Common myeloid progenitor, CD34-positive (primary cell): ENCODE measurements at regions not wholly inside any gene's neighbourhood (a gene's known extent, or its start where the extent isn't known, plus 50 kb on each side); places are given as distances from the start of the nearest gene placed in this dataset.
"Not testable (repeated sequence)": the region's sequence is repeated elsewhere in the genome, so short reads cannot be mapped to it uniquely, and the experiment has no call there.

Experiments
- CTCF ChIA-PET: fragments of 350-600 bp; sonication (Branson Sonifier 250); formaldehyde crosslinking; loops from one replicate; lab custom pipeline; 2021; ENCODE audit warnings: antibody characterized with exemption; lab: Charles Lee
- POLR2A ChIA-PET: fragments of 350-600 bp; sonication (Branson Sonifier 250); formaldehyde crosslinking; loops from one replicate; lab custom pipeline; 2021; ENCODE audit warnings: antibody characterized with exemption; lab: Charles Lee
- DNase-seq, 3 donors: peaks; one replicate each; pipeline versions ENCODE4 v3.0.0 to v3.0.0-alpha.2; 2013
- H3K27ac ChIP-seq, 2 experiments: 1 replicate in 1 of 2; 2 replicates in 1 of 2; pipeline ENCODE4 v1.7.0; 2013; ENCODE audit warnings: inconsistent platforms in 2 of 2, low read length in 2 of 2, mild to moderate bottlenecking in 2 of 2, low read depth in 1 of 2, moderate library complexity in 1 of 2; ENCODE audit not compliant: severe bottlenecking in 2 of 2, insufficient read depth in 1 of 2, poor library complexity in 1 of 2
- H3K27me3 ChIP-seq, 5 experiments: replicated peaks in 2 of 5; 1 replicate in 3 of 5; 2 replicates in 2 of 5; pipeline versions ENCODE4 v1.6.1 to v1.7.0; 2013; ENCODE audit warnings: low read length in 4 of 5, mild to moderate bottlenecking in 2 of 5, moderate library complexity in 2 of 5, inconsistent platforms in 1 of 5; ENCODE audit not compliant: insufficient read depth in 5 of 5, control insufficient read depth in 4 of 5
- H3K36me3 ChIP-seq, 4 experiments: 1 replicate in 2 of 4; 2 replicates in 2 of 4; pipeline versions ENCODE4 v1.6.1 to v1.7.0; 2013; ENCODE audit warnings: low read length in 3 of 4, control low read depth in 1 of 4, mild to moderate bottlenecking in 1 of 4; ENCODE audit not compliant: control insufficient read depth in 4 of 4, insufficient read depth in 4 of 4
- H3K4me1 ChIP-seq, 4 experiments: 1 replicate in 3 of 4; 2 replicates in 1 of 4; pipeline versions ENCODE4 v1.6.1 to v1.7.1; 2013; ENCODE audit warnings: low read length in 3 of 4, mild to moderate bottlenecking in 3 of 4, control low read depth in 1 of 4, inconsistent platforms in 1 of 4, moderate library complexity in 1 of 4; ENCODE audit not compliant: control insufficient read depth in 4 of 4, insufficient read depth in 4 of 4; ENCODE audit errors: control extremely low read depth in 1 of 4
- H3K4me3 ChIP-seq, 7 experiments: 1 replicate in 4 of 7; 2 replicates in 3 of 7; pipeline versions ENCODE4 v1.5.1 to v1.7.0; 2013; ENCODE audit warnings: mild to moderate bottlenecking in 7 of 7, low read length in 6 of 7, moderate library complexity in 6 of 7, inconsistent platforms in 2 of 7, low read depth in 2 of 7, control low read depth in 1 of 7; ENCODE audit not compliant: insufficient read depth in 4 of 7, control insufficient read depth in 1 of 7; ENCODE audit errors: extremely low read depth in 1 of 7
- H3K9me3 ChIP-seq, 5 experiments: 1 replicate in 4 of 5; 2 replicates in 1 of 5; pipeline versions ENCODE4 v1.6.1 to v1.7.1; 2013; ENCODE audit warnings: low read length in 4 of 5, mild to moderate bottlenecking in 2 of 5, inconsistent platforms in 1 of 5, low read depth in 1 of 5, moderate library complexity in 1 of 5; ENCODE audit not compliant: control insufficient read depth in 4 of 5, insufficient read depth in 2 of 5; ENCODE audit errors: control extremely low read depth in 1 of 5
- WGBS: methylation state at CpG from one replicate; pipeline ENCODE4 v1.1.5; 2013; ENCODE audit not compliant: insufficient coverage; 5-methylcytosine and 5-hydroxymethylcytosine counted together

DNA sequence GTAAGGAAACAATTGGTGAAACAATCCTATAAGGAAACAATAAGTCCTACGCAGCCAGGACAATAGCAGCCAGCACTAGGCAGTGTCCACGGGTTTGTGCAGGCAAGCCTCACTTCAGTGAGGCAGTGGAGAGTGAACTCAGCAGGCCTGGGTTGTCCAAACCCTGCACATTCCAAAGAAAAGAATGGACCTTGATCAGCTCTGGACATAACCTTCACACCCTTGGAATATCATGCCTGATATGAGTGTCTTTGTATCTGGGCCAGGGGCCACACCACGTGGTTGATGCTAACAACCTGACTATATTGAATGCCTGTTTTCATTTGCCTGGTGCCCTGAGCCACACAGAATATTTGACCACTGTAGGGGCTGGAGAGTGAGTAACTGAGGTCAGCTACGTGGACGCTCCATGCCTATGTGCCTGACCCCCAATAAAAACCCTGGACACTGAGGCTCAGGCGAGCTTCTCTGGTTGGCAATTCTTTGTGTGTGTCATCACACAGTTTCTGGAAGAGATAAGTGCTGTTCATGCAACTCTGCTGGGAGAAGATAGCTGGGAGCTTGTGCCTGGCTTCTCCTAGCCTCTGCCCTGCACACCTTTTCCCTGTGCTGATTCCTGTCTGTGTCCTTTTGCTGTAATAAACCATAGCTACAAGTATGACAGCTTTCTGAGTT is 81.4 kb upstream of the NCOR2 start:
- ChIA-PET POLR2A (no interaction called here), CTCF (interaction anchor here (1.0 to 2.4 kb wide), 4 partner anchors 13 to 119 kb away, joined by 3 to 6 read pairs (median 4); no protein-coding TSS in a partner anchor)
- Histone ChIP-seq H3K36me3 (no peaks in the 10 kb centered on the region), H3K4me3 (no peak overlapping the region), H3K27ac (no peak overlapping the region), H3K27me3 (no peaks in the 10 kb centered on the region), H3K9me3 (peaks cover 0 to 18% (median 11%) of the 10 kb centered on the region in 5 experiments), H3K4me1 (peaks cover 0 to 24% (median 22%) of the 10 kb centered on the region in 4 experiments)
- DNase-seq: no peak
- 83% methylated on average over 6 of the region's 6 CpGs for WGBS

- Histone ChIP-seq H3K4me1 (peaks cover 0 to 14% (median 12%) of the 10 kb centered on the region in 4 experiments), H3K4me3 (no peak overlapping the region), H3K9me3 (peaks cover 0 to 18% (median 11%) of the 10 kb centered on the region in 5 experiments), H3K27me3 (no peaks in the 10 kb centered on the region), H3K36me3 (no peaks in the 10 kb centered on the region), H3K27ac (no peak overlapping the region)
- ChIA-PET POLR2A (no interaction called here), CTCF (interaction anchor here (1.0 kb wide), 1 partner anchor 11 kb away, joined by 3 read pairs; no protein-coding TSS in a partner anchor)
- DNase-seq: no peak
- WGBS: 100% methylated on average over 4 of the region's 6 CpGs
Measured at GRCh38 chr12:124647316-124647715, 79.9 kb upstream of the NCOR2 start.

DNA sequence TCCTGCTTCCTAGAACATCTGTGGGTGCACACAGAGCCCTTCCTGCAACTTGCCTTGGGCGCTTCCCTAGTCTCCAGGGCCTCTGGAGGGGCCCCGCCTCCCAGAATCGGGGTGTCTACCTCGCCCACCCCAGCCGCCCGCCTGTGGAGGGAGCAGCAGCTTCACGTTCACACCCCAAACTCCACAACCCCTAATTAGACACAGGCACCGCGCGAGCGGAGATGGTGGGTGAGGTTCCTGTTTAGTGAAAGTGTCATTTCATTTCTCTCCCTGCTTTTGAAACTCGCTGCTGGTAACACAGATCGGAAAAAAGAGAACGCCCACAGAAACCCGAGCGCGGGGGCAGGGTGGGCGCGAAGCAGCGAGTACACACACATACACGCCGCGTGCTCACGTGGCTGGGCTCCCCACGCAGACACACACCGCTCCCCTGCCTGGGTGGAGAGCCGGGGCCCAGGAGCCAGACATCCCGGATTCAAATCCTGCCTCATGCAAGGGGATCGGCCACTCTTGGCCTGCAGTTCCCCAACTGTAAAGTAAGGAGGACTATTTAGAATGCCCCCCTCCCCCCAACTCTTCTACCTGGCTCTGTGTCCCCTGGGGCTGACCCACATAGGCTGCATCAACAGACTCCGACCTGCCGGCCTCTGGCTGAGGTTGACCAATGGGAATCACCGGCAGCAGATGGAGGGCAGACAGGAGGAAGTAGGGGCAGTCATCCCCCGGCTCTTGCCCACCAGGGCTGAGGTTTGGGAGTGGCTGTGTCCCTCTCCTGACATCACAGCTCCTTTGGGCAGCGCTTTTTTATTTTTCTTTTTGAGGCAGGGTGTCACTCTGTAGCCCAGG is 79.2 kb upstream of the NCOR2 start:
- 33% methylated on average over 21 of the region's 34 CpGs for WGBS
- Histone ChIP-seq H3K9me3 (peaks cover 0 to 18% (median 11%) of the 10 kb centered on the region in 5 experiments), H3K4me3 (peak overlapping the region in 3 of 7 experiments; percentile 30 to 41 (median 37)), H3K4me1 (peaks cover 0 to 14% (median 12%) of the 10 kb centered on the region in 4 experiments), H3K27me3 (no peaks in the 10 kb centered on the region), H3K27ac (no peak overlapping the region), H3K36me3 (no peaks in the 10 kb centered on the region)
- ChIA-PET POLR2A (interaction anchor here (0.6 kb wide), 1 partner anchor 37 kb away, joined by 3 read pairs; no protein-coding TSS in a partner anchor), CTCF (interaction anchor here (1.0 kb wide), 1 partner anchor 11 kb away, joined by 3 read pairs; no protein-coding TSS in a partner anchor)
- DNase-seq: peak; percentile 46 to 82 (median 76)

GRCh38 chr12:124645530-124646244 is 78.3 kb upstream of the NCOR2 start:
- WGBS: 95% methylated on average over 9 of the region's 18 CpGs

GRCh38 chr12:124643768-124644167 is 76.4 kb upstream of the NCOR2 start:
- H3K4me1 ChIP-seq: peaks cover 0 to 14% (median 12%) of the 10 kb centered on the region in 4 experiments
- DNase-seq, POLR2A ChIA-PET, H3K36me3 ChIP-seq, H3K27ac ChIP-seq, CTCF ChIA-PET, H3K27me3 ChIP-seq, H3K4me3 ChIP-seq, H3K9me3 ChIP-seq: not testable (repeated sequence)
- whole genome bisulfite sequencing: 100% methylated on average over 4 of the region's 6 CpGs

More at GRCh38 chr12:124645530-124646244, 78.3 kb upstream of the NCOR2 start:
- ChIA-PET POLR2A (interaction anchor here (0.6 kb wide), 1 partner anchor 36 kb away, joined by 3 read pairs; no protein-coding TSS in a partner anchor), CTCF (interaction anchor here (1.0 to 1.6 kb wide), 2 partner anchors 23 to 112 kb away, joined by 3 to 4 read pairs; no protein-coding TSS in a partner anchor)
- H3K27me3 ChIP-seq: no peaks in the 10 kb centered on the region
- no peak overlapping the region for H3K27ac ChIP-seq
- peaks cover 0 to 18% (median 11%) of the 10 kb centered on the region in 5 experiments for H3K9me3 ChIP-seq
- H3K36me3 ChIP-seq: no peaks in the 10 kb centered on the region
- DNase-seq: no peak
- H3K4me3 ChIP-seq: peak overlapping the region in 2 of 7 experiments; percentile 37 to 41
- peaks cover 0 to 14% (median 12%) of the 10 kb centered on the region in 4 experiments for H3K4me1 ChIP-seq

DNA sequence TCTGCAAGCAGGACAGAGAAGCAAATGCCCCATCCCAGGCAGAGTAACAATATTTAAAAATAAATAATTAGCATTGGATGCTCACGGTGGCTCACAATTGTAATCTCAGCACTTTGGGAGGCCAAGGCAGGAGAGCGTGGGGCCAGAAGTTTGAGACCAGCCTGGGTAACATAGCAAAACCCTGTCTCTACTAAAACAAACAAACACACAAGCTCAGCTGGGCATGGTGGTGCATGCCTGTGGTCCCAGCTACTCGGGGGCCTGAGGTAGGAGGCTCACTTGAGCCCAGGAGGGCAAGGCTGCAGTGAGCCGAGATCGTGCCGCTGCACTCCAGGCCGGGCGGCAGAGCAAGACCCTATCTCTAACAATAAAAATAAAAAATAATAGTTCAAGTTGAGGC is 74.7 kb upstream of the NCOR2 start:
- Histone ChIP-seq H3K27ac (no peak overlapping the region), H3K27me3 (no peaks in the 10 kb centered on the region), H3K4me1 (peaks cover 0 to 14% (median 12%) of the 10 kb centered on the region in 4 experiments), H3K9me3 (peaks cover 0 to 3% (median 0%) of the 10 kb centered on the region in 5 experiments), H3K36me3 (no peaks in the 10 kb centered on the region), H3K4me3 (no peak overlapping the region)
- ChIA-PET CTCF (interaction anchor here (1.5 kb wide), 1 partner anchor 11 kb away, joined by 4 read pairs; no protein-coding TSS in a partner anchor), POLR2A (interaction anchor here (0.5 to 0.6 kb wide), 2 partner anchors 19 to 36 kb away, joined by 3 read pairs; no protein-coding TSS in a partner anchor)
- 96% methylated on average over 4 of the region's 8 CpGs for WGBS
- no peak for DNase-seq
